NCI-H226 (cell line): ENCODE measurements at regions not wholly inside any gene's neighbourhood (a gene's known extent, or its start where the extent isn't known, plus 50 kb on each side); places are given as distances from the start of the nearest gene placed in this dataset.

Experiments used
- DNase-seq: peaks from one replicate; pipeline ENCODE4 v3.0.0-alpha.2; 2015

GRCh38 chr2:51247252-51247805 lies 215.4 kb upstream of the NRXN1 start:
- no peak for DNase-seq

- DNase-seq, result no peak
Measured at GRCh38 chr2:51243892-51244535, 212.1 kb upstream of the NRXN1 start.

- DNase-seq, result no peak
Measured at GRCh38 chr2:51237626-51238271, 205.8 kb upstream of the NRXN1 start.

DNA sequence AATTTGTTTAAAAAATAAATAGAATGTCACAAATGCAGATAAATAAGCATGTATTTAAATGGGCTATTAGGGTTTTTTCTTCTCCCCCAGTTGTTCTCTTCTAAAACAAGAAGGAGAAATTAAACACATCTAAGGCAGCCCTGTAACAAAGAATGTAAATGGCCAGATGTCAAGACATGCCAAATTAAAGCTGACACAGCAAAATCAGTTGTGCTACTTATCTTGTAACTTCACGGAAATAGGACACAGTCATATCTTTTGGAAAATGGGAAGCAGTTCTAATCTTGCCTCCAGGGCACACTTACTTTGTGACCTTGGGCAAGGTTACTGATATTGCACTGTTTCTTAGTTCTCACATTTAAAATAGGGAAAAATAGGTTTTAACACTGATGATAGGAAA lies 200.1 kb upstream of the NRXN1 start:
- no peak for DNase-seq

DNA sequence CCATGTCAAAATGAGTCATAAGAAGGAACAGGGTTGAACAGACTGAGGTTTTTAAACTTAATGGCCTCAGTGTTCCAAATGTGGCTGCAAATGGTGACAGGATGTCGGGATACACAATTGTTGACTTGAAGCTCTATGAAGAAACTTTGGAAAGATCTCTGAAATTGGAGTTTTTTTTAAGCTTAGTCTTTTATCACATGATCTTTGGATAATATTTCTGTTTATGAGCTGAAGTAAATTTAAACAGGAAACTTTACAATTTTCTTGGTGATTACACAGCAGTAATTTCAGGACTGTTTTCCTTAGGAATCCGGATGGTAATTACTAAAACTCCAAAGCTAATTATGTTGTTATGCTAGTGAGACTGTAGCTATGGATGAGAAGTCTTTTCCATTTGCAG lies 199.1 kb upstream of the NRXN1 start:
- DNase-seq, result no peak

- DNase-seq, result no peak
Measured at GRCh38 chr2:51225377-51225776, 193.4 kb upstream of the NRXN1 start.

GRCh38 chr2:51224790-51225189 lies 192.9 kb upstream of the NRXN1 start:
- no peak for DNase-seq

GRCh38 chr2:51222106-51222505 lies 190.2 kb upstream of the NRXN1 start:
- no peak for DNase-seq

- DNase-seq, result no peak
Measured at GRCh38 chr2:51220606-51221005, 188.7 kb upstream of the NRXN1 start.

- no peak for DNase-seq
Measured at GRCh38 chr2:51220080-51220479, 188.1 kb upstream of the NRXN1 start.

- no peak for DNase-seq
Measured at GRCh38 chr2:51219468-51219867, 187.5 kb upstream of the NRXN1 start.

DNA sequence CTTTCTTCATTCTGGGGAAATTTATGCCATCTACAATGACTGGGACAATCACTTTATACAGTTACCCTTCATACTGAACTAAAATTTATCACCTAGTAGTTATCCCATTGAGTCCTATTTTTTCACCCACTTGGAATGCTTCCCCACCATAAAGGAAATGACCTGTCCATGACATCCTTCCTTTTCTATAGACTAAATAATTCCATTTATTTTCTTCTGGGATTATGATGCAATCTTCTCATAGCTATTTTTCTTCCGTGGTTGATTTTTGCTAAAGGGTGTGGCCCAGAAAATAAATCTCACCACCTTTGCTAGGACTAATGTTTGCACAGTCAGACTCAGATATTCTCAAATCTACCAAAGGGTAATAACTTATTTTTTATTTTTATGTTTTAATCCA lies 186.1 kb upstream of the NRXN1 start:
- DNase-seq, result no peak

GRCh38 chr2:51213826-51214225 lies 181.9 kb upstream of the NRXN1 start:
- DNase-seq, result no peak

DNA sequence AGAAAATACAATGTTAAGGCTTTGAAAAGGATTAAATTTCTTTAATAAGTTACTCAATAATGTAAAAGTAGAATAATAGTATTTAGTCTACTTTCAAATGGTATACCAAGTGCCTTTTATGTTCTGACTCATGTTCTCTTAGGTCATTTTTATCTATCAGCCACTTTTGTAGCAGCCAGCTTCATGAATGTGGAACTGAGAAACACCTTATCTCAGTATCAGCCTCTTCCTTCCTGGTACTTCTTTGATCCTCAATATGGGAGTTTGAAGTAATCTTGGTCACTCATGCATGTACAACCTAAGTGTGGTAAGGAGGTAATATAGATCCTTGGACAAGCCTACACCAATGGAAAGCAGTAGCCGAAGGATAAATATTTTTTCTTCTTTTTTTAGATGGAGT lies 180.4 kb upstream of the NRXN1 start:
- no peak for DNase-seq

DNA sequence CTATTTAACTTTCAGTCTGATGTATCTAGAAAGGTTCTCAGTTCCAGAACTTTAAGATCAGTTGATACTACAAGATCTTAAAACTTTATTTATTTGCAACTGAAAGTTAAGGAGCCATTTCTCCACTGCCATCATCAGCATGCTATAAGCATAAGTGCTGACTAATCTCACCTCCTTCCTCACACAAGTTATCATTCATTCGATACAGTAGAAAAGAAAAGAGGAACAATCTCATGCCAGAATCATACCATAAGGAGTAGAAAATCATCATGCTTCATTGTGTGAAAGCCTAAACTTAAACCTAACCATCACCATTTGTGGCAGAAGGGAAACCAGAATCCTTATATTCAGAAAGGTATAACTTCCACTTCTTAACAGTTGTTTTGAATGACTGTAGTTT lies 176.6 kb upstream of the NRXN1 start:
- DNase-seq, result no peak

DNA sequence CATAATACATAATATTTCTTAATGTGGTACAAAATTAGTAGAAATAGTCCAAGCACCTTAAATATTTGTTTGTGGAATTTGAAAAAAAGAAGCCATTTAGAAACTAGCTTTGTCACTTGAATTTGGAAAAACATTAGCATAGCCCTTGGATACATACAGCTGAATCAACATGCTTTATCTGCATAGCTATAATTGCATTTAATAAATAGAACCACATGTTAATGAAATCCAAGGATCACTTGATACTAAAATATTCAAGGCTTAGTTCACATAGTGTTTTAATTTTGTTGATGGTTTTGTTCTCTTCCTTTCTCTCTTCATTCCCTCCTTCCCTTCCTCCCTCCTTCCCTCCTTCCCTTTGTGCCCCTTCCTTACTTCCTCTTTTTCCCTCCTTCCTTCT lies 169.4 kb upstream of the NRXN1 start:
- DNase-seq, result no peak

GRCh38 chr2:51194656-51195055 lies 162.7 kb upstream of the NRXN1 start:
- DNase-seq, result no peak

- DNase-seq, result no peak
Measured at GRCh38 chr2:51170273-51170672, 138.3 kb upstream of the NRXN1 start.

DNA sequence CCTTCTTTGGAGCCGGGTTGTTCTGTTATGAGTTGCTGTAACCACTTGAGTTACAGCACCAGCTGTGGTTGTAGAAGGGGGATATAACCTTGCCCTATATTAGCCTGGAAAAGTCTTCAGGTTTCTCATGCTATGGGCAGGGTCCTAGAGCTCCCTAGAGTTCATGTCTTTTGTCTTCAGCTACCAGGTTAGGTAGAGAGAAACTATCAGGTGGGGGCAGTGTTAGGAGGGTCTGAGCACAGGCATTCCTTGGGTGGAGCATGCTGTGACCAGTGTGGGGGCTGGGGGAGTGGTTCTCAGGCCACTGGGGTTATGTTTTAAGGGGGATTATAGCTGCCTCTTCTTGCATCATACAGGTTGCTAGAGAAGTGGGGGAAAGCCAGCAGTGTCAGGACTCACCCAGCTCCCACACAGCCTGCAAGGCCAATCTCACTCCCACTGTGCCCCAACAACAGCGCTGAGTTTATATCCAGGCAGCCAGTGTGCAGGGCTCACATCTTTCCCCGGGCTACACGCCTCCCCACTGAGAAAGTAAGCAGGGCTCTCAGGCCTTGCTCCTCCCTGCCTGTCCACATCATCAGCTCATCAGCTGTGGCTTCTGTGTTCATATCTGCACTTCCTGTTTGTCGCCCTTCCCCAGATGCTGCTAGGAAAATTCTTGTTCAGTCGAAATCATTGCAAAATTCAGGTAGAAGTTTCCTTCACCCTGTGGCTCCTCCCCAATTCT lies 133.8 kb upstream of the NRXN1 start:
- DNase-seq, result no peak

GRCh38 chr2:51158251-51158650 lies 126.3 kb upstream of the NRXN1 start:
- no peak for DNase-seq

- DNase-seq, result no peak
Measured at GRCh38 chr2:51153236-51153635, 121.3 kb upstream of the NRXN1 start.

- no peak for DNase-seq
Measured at GRCh38 chr2:51151490-51152140, 119.7 kb upstream of the NRXN1 start.

- DNase-seq, result no peak
Measured at GRCh38 chr2:51149725-51150124, 117.8 kb upstream of the NRXN1 start.

DNA sequence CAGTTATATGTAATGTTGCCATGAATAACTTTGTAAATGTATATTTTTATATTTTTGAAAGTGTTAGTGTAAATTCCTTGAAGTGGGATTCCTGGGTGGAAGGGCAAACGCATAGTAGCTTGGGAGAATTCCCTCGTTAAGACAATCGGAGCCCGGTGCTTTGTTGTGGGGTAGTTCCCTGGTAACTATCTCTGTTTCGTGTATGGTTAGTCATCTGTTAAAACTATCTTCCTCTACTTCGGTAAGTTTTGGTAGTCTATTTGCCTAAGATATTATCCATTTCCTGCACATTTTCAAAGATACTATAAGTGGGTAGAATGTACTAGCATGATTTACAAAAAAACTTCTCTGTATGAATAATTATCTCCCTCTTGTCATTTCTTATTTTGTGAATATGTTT lies 113.8 kb upstream of the NRXN1 start:
- DNase-seq, result no peak
